Calu3 (cell line): ENCODE measurements at regions not wholly inside any gene's neighbourhood (a gene's known extent, or its start where the extent isn't known, plus 50 kb on each side); places are given as distances from the start of the nearest gene placed in this dataset.

Experiments
- BruUV-seq: library from RNA; stranded (reverse); fragments of 400-500 nt; replicated peaks from 2 replicates; lab custom pipeline; 2021; lab: Mats Ljungman, UMichigan
- CTCF ChIA-PET: fragments of 300-600 bp; sonication (Branson Sonifier 250); formaldehyde crosslinking; loops from one replicate; lab custom pipeline; 2022; ENCODE audit warnings: antibody characterized with exemption; lab: Charles Lee
- DNase-seq: peaks from one replicate; pipeline ENCODE4 v3.0.0; 2022
- H3K27ac Mint-ChIP-seq: one replicate; pipeline ENCODE4 v1.8.0; 2022; ENCODE audit warnings: mixed read lengths; ENCODE audit not compliant: unreplicated experiment
- H3K27me3 Mint-ChIP-seq: one replicate; pipeline ENCODE4 v1.8.0; 2022; ENCODE audit warnings: mixed read lengths; ENCODE audit not compliant: unreplicated experiment
- H3K36me3 Mint-ChIP-seq: one replicate; pipeline ENCODE4 v1.8.0; 2022; ENCODE audit warnings: mild to moderate bottlenecking, moderate library complexity, mixed read lengths; ENCODE audit not compliant: insufficient read depth, unreplicated experiment
- H3K4me1 Mint-ChIP-seq: one replicate; pipeline ENCODE4 v1.8.0; 2022; ENCODE audit warnings: mild to moderate bottlenecking, low read depth, mixed read lengths; ENCODE audit not compliant: unreplicated experiment
- H3K4me3 Mint-ChIP-seq: one replicate; pipeline ENCODE4 v1.8.0; 2022; ENCODE audit warnings: mild to moderate bottlenecking, low read depth, moderate library complexity, mixed read lengths; ENCODE audit not compliant: unreplicated experiment
- H3K9me3 Mint-ChIP-seq: one replicate; pipeline ENCODE4 v1.8.0; 2022; ENCODE audit warnings: low read depth, mixed read lengths; ENCODE audit not compliant: unreplicated experiment
- intact Hi-C: fragments of 100-400 bp; cut with micrococcal nuclease; formaldehyde crosslinking; loops from one replicate; pipeline ENCODE4 v1.10.0; 2022; ENCODE audit not compliant: unreplicated experiment
- TF ChIP-seq, protein P1 (sequence below): fragments of 200-600 bp; IDR thresholded peaks from one replicate; pipeline ENCODE4 v1.8.0; 2022; ENCODE audit warnings: antibody characterized with exemption; ENCODE audit not compliant: unreplicated experiment

DNA sequence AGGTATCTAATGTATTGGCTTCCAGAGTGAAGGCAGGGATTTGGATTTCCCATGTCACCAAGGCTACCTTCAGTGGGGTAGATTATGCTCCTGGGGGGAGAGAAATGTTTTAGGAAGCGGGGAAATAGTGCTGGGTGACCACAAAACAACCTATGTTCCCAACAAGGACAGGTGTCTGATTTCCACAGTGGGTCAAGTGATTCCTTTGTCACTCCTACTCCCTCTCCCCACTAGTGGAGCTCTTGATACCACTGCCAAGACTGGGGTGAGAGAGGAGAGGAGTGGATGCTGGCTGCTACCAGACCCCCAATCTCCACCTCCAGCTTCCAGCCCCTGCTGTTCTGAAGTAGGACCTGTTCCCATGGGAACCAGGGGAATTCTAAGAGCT, 104.3 kb upstream of the FAM78B start:
- TF ChIP-seq, protein P1, sequence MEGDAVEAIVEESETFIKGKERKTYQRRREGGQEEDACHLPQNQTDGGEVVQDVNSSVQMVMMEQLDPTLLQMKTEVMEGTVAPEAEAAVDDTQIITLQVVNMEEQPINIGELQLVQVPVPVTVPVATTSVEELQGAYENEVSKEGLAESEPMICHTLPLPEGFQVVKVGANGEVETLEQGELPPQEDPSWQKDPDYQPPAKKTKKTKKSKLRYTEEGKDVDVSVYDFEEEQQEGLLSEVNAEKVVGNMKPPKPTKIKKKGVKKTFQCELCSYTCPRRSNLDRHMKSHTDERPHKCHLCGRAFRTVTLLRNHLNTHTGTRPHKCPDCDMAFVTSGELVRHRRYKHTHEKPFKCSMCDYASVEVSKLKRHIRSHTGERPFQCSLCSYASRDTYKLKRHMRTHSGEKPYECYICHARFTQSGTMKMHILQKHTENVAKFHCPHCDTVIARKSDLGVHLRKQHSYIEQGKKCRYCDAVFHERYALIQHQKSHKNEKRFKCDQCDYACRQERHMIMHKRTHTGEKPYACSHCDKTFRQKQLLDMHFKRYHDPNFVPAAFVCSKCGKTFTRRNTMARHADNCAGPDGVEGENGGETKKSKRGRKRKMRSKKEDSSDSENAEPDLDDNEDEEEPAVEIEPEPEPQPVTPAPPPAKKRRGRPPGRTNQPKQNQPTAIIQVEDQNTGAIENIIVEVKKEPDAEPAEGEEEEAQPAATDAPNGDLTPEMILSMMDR, result no peak
- BruUV-seq, result no TSS peak
- intact Hi-C loops, result no loop called here
- Mint-ChIP-seq H3K4me1 (no peaks in the 10 kb centered on the region), H3K36me3 (no peaks in the 10 kb centered on the region), H3K4me3 (no peak overlapping the region), H3K27me3 (no peaks in the 10 kb centered on the region), H3K27ac (no peak overlapping the region), H3K9me3 (peaks cover 5% of the 10 kb centered on the region)
- no peak for DNase-seq
- CTCF ChIA-PET, result no interaction called here

DNA sequence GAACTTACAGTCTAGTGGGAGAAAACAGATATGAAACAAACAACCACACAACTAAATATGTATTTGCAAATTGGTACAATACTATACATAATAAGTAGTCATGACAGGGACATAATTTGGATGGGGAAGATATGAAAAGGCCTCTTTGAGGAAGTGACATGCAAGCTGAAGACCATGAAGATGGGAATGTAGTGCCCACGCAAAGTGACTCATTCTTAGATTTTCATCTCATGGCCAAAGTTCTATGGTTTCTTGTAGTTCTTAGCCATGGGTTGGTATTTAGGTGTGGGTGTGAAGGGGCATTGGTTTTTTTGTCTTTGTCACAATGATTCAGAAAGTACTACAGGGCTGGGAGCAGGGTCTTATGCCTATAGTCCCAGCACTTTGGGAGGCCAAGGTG, 105.4 kb upstream of the FAM78B start:
- TF ChIP-seq, protein P1, result no peak
- CTCF ChIA-PET, result no interaction called here
- Mint-ChIP-seq H3K4me3 (no peak overlapping the region), H3K27me3 (no peaks in the 10 kb centered on the region), H3K4me1 (no peaks in the 10 kb centered on the region), H3K27ac (no peak overlapping the region), H3K9me3 (peaks cover 7% of the 10 kb centered on the region), H3K36me3 (no peaks in the 10 kb centered on the region)
- BruUV-seq, result no TSS peak
- no peak for DNase-seq
- intact Hi-C loops, result no loop called here

DNA sequence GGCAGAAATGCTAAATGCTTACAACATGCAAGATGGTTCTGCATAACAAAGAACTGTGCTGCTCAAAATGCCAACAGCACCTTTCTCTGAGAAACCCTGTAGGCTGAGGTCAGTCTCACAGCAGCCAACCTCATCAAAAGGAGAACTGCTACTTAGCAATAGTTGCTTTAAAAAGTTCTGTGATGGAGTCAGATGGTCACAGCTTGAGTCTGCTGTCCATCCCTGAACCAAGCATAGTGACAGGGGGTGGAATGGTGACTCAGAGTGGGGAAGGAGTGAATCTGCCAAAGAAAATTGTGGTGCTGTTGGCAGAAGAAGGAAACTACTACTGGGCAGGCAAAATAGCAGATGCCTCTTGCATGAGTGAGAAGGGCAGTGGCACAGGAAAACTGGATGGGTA, 106.0 kb upstream of the FAM78B start:
- Mint-ChIP-seq H3K36me3 (no peaks in the 10 kb centered on the region), H3K4me1 (no peaks in the 10 kb centered on the region), H3K27me3 (no peaks in the 10 kb centered on the region), H3K9me3 (peaks cover 11% of the 10 kb centered on the region), H3K4me3 (no peak overlapping the region), H3K27ac (no peak overlapping the region)
- no peak for DNase-seq
- no TSS peak for BruUV-seq
- TF ChIP-seq, protein P1, result no peak
- intact Hi-C loops, result no loop called here
- CTCF ChIA-PET, result no interaction called here

DNA sequence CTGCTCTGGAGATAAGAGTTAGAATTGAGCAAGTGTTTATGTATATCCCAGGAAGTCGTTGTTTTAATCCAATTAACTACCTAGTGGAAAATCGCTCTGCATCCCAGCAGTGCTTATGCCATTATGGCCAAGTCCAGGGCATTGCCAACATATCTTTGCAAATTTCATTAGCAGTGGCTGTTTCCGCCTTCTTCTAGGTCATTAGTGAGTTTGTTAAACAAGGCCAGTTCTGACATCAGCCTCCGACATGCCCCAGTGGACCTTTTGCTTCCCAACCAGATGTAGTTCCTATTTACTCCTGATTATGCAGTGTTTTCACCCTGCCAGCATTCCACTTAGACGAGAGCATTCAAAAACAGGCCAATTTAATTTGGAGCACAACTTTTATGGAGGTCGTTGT, 106.8 kb upstream of the FAM78B start:
- H3K27ac Mint-ChIP-seq, result no peak overlapping the region
- TF ChIP-seq, protein P1, result no peak
- H3K27me3 Mint-ChIP-seq, result no peaks in the 10 kb centered on the region
- DNase-seq, result no peak
- H3K9me3 Mint-ChIP-seq, result peaks cover 12% of the 10 kb centered on the region
- no TSS peak for BruUV-seq
- intact Hi-C loops, result no loop called here
- H3K36me3 Mint-ChIP-seq, result no peaks in the 10 kb centered on the region
- no peak overlapping the region for H3K4me3 Mint-ChIP-seq
- CTCF ChIA-PET, result no interaction called here
- H3K4me1 Mint-ChIP-seq, result no peaks in the 10 kb centered on the region
